Panc1 (cell line): ENCODE measurements at regions not wholly inside any gene's neighbourhood (a gene's known extent, or its start where the extent isn't known, plus 50 kb on each side); places are given as distances from the start of the nearest gene placed in this dataset.
"Not testable (repeated sequence)": the region's sequence is repeated elsewhere in the genome, so short reads cannot be mapped to it uniquely, and the experiment has no call there.

Experiments used
- POLR2AphosphoS5 ChIP-seq: IDR thresholded peaks from 2 replicates; pipeline ENCODE4 v1.6.1; 2012; ENCODE audit warnings: mild to moderate bottlenecking, low read depth, low read length, moderate library complexity
- SIN3A ChIP-seq: IDR thresholded peaks from 2 replicates; pipeline ENCODE4 v1.6.1; 2012; ENCODE audit warnings: low read depth, mild to moderate bottlenecking, low read length, moderate library complexity, borderline replicate concordance; ENCODE audit not compliant: insufficient read depth
- TCF7L2 ChIP-seq: IDR thresholded peaks from 2 replicates; pipeline ENCODE4 v1.6.1; 2011; ENCODE audit warnings: mild to moderate bottlenecking, low read depth, low read length, inconsistent platforms
- TF ChIP-seq, protein P1 (sequence below): fragments of 450-650 bp; IDR thresholded peaks from 2 replicates; pipeline ENCODE4 v1.5.1; 2017; ENCODE audit warnings: mild to moderate bottlenecking
- TF ChIP-seq, protein P2 (sequence below), 2 experiments: IDR thresholded peaks; 2 replicates each; pipeline ENCODE4 v1.6.1; 2011 to 2012; ENCODE audit warnings: low read depth in 2 of 2, control low read depth in 1 of 2, low read length in 1 of 2, mild to moderate bottlenecking in 1 of 2, moderate library complexity in 1 of 2; ENCODE audit not compliant: insufficient read depth in 1 of 2

DNA sequence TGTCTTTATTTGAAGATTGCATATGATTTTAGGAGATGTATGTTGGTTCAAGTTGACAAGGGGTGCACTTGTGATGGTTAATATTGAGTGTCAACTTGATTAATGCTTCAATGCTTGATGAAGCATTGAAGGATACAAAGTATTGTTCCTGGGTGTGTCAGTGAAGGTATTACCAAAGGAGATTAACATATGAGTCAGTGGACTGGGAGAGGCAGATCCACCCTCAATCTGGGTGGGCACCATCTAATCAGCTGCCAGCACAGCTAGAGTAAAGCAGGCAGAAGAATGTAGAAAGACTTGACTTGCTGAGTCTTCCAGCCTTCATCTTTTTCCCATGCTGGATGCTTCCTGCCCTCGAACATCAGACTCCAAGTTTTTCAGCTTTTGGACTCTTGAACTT is 995.6 kb upstream of the GYPC start:
- TF ChIP-seq, protein P1, sequence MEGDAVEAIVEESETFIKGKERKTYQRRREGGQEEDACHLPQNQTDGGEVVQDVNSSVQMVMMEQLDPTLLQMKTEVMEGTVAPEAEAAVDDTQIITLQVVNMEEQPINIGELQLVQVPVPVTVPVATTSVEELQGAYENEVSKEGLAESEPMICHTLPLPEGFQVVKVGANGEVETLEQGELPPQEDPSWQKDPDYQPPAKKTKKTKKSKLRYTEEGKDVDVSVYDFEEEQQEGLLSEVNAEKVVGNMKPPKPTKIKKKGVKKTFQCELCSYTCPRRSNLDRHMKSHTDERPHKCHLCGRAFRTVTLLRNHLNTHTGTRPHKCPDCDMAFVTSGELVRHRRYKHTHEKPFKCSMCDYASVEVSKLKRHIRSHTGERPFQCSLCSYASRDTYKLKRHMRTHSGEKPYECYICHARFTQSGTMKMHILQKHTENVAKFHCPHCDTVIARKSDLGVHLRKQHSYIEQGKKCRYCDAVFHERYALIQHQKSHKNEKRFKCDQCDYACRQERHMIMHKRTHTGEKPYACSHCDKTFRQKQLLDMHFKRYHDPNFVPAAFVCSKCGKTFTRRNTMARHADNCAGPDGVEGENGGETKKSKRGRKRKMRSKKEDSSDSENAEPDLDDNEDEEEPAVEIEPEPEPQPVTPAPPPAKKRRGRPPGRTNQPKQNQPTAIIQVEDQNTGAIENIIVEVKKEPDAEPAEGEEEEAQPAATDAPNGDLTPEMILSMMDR, result not testable (repeated sequence)
- not testable (repeated sequence) for TF ChIP-seq POLR2AphosphoS5, TCF7L2, SIN3A
- TF ChIP-seq, protein P2, sequence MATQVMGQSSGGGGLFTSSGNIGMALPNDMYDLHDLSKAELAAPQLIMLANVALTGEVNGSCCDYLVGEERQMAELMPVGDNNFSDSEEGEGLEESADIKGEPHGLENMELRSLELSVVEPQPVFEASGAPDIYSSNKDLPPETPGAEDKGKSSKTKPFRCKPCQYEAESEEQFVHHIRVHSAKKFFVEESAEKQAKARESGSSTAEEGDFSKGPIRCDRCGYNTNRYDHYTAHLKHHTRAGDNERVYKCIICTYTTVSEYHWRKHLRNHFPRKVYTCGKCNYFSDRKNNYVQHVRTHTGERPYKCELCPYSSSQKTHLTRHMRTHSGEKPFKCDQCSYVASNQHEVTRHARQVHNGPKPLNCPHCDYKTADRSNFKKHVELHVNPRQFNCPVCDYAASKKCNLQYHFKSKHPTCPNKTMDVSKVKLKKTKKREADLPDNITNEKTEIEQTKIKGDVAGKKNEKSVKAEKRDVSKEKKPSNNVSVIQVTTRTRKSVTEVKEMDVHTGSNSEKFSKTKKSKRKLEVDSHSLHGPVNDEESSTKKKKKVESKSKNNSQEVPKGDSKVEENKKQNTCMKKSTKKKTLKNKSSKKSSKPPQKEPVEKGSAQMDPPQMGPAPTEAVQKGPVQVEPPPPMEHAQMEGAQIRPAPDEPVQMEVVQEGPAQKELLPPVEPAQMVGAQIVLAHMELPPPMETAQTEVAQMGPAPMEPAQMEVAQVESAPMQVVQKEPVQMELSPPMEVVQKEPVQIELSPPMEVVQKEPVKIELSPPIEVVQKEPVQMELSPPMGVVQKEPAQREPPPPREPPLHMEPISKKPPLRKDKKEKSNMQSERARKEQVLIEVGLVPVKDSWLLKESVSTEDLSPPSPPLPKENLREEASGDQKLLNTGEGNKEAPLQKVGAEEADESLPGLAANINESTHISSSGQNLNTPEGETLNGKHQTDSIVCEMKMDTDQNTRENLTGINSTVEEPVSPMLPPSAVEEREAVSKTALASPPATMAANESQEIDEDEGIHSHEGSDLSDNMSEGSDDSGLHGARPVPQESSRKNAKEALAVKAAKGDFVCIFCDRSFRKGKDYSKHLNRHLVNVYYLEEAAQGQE (IDR thresholded peaks at IDR 0.05; ENCODE audit: insufficient read depth in 1 of 2, low read depth in 2 of 2, low read length in 1 of 2), result not testable (repeated sequence)
